TTC549 (cell line): ENCODE measurements at regions not wholly inside any gene's neighbourhood (a gene's known extent, or its start where the extent isn't known, plus 50 kb on each side); places are given as distances from the start of the nearest gene placed in this dataset.
"Not testable (repeated sequence)": the region's sequence is repeated elsewhere in the genome, so short reads cannot be mapped to it uniquely, and the experiment has no call there.

Source experiments
- FAIRE-seq: peaks from 2 replicates; lab custom pipeline; 2012; peaks lifted over from hg19 to GRCh38; lab: Jason Lieb, UNC

GRCh38 chr4:18733961-18734360 lies 712.4 kb upstream of the LCORL start:
- FAIRE-seq = no peak

GRCh38 chr4:18722748-18723191 lies 701.2 kb upstream of the LCORL start:
- FAIRE-seq = no peak

- no peak for FAIRE-seq
These were observed 676.7 kb upstream of the LCORL start for GRCh38 chr4:18698119-18698883.

GRCh38 chr4:18695733-18696527 lies 674.4 kb upstream of the LCORL start:
- FAIRE-seq = no peak

- no peak for FAIRE-seq
These were observed 670.1 kb upstream of the LCORL start for GRCh38 chr4:18691431-18692200.

GRCh38 chr4:18690291-18690955 lies 668.9 kb upstream of the LCORL start:
- no peak for FAIRE-seq

- peak; percentile 81 for FAIRE-seq
These were observed 668.0 kb upstream of the LCORL start for GRCh38 chr4:18689308-18690115.

- FAIRE-seq = not testable (repeated sequence)
These were observed 666.8 kb upstream of the LCORL start for GRCh38 chr4:18688351-18688750.

GRCh38 chr4:18686338-18687037 lies 664.9 kb upstream of the LCORL start:
- no peak for FAIRE-seq

- no peak for FAIRE-seq
These were observed 663.4 kb upstream of the LCORL start for GRCh38 chr4:18684932-18685331.

GRCh38 chr4:18676526-18676915 lies 655.0 kb upstream of the LCORL start:
- no peak for FAIRE-seq

GRCh38 chr4:18675586-18676525 lies 654.3 kb upstream of the LCORL start:
- no peak for FAIRE-seq

GRCh38 chr4:18670034-18670433 lies 648.5 kb upstream of the LCORL start:
- no peak for FAIRE-seq

GRCh38 chr4:18669390-18669789 lies 647.8 kb upstream of the LCORL start:
- no peak for FAIRE-seq

GRCh38 chr4:18666322-18666721 lies 644.8 kb upstream of the LCORL start:
- no peak for FAIRE-seq

- FAIRE-seq = no peak
These were observed 642.6 kb upstream of the LCORL start for GRCh38 chr4:18664171-18664570.

GRCh38 chr4:18645351-18645750 lies 623.8 kb upstream of the LCORL start:
- no peak for FAIRE-seq

GRCh38 chr4:18641334-18641733 lies 619.8 kb upstream of the LCORL start:
- FAIRE-seq = no peak

GRCh38 chr4:18638031-18638430 lies 616.5 kb upstream of the LCORL start:
- FAIRE-seq = no peak
